Breast epithelium (tissue), 4 donors: ENCODE measurements at regions not wholly inside any gene's neighbourhood (a gene's known extent, or its start where the extent isn't known, plus 50 kb on each side); places are given as distances from the start of the nearest gene placed in this dataset.

Experiments
- DNase-seq, 2 donors: peaks; one replicate each; pipeline ENCODE4 v3.0.0-alpha.2; 2019; ENCODE audit warnings: low spot score in 2 of 2
- H3K27ac ChIP-seq, 2 donors: fragments of 200-600 bp; sonication (generic) in 1 of 2; one replicate each; pipeline ENCODE4 v1.5.1; 2016 to 2019; ENCODE audit warnings: mild to moderate bottlenecking in 1 of 2
- H3K27me3 ChIP-seq, 2 donors: fragments of 200-600 bp; sonication (generic) in 1 of 2; one replicate each; pipeline versions ENCODE4 v1.5.1 to v1.6.0; 2017 to 2019; ENCODE audit warnings: control low read depth in 1 of 2, mild to moderate bottlenecking in 1 of 2
- H3K36me3 ChIP-seq: fragments of 200-600 bp; one replicate; pipeline ENCODE4 v1.5.1; 2019
- H3K4me1 ChIP-seq, 2 donors: fragments of 200-600 bp; sonication (generic); one replicate each; pipeline ENCODE4 v1.5.1; 2016 to 2019; ENCODE audit warnings: control low read depth in 1 of 2
- H3K4me3 ChIP-seq, 3 donors: fragments of 200-600 bp; sonication (generic); 1 replicate in 2 of 3; 2 replicates in 1 of 3; pipeline ENCODE4 v1.5.1; 2016 to 2019; ENCODE audit warnings: mild to moderate bottlenecking in 3 of 3, moderate library complexity in 2 of 3
- H3K9me3 ChIP-seq, 2 donors: fragments of 200-600 bp; sonication (generic) in 1 of 2; one replicate each; pipeline ENCODE4 v1.5.1; 2016 to 2019; ENCODE audit warnings: control low read depth in 1 of 2
- CTCF ChIP-seq, 3 donors: fragments of 450-650 bp; IDR thresholded peaks; one replicate each; pipeline ENCODE4 v1.5.1; 2016 to 2017; ENCODE audit warnings: antibody characterized with exemption in 3 of 3, mild to moderate bottlenecking in 3 of 3, moderate library complexity in 3 of 3
- POLR2A ChIP-seq: fragments of 450-650 bp; IDR thresholded peaks from one replicate; pipeline ENCODE4 v1.6.1; 2016; ENCODE audit warnings: antibody characterized with exemption, mild to moderate bottlenecking, moderate library complexity
- POLR2AphosphoS5 ChIP-seq, 3 donors: sonication (generic); formaldehyde crosslinking; IDR thresholded peaks; one replicate each; pipeline ENCODE4 v1.6.1; 2017; ENCODE audit warnings: antibody characterized with exemption in 3 of 3
- intact Hi-C: fragments of 100-400 bp; cut with DNase I; formaldehyde crosslinking; loops from one replicate; pipeline ENCODE4 v1.15.1; 2023; ENCODE audit warnings: low total_unique reads

GRCh38 chr4:140237616-140238350 is 83.8 kb upstream of the MAML3 start:
- intact Hi-C loops, result no loop called here
- Histone ChIP-seq H3K27me3 (no peaks in the 10 kb centered on the region), H3K36me3 (no peaks in the 10 kb centered on the region), H3K27ac (peak overlapping the region; percentile 88 to 94), H3K9me3 (no peaks in the 10 kb centered on the region), H3K4me1 (peaks cover 3 to 6% of the 10 kb centered on the region in 2 donors), H3K4me3 (peak overlapping the region; percentile 3 to 53 (median 23))
- DNase-seq, result peak; percentile 38 to 54
- TF ChIP-seq CTCF (IDR thresholded peaks at IDR 0.05), result no peak
- TF ChIP-seq POLR2A, result no peak
- peak in 2 of 3 donors; percentile 22 to 80 for TF ChIP-seq POLR2AphosphoS5 (IDR thresholded peaks at IDR 0.05)

- peaks cover 3 to 6% of the 10 kb centered on the region in 2 donors for H3K4me1 ChIP-seq
- DNase-seq, result no peak
- intact Hi-C loops, result no loop called here
Observed at GRCh38 chr4:140236654-140237169, 82.7 kb upstream of the MAML3 start.

GRCh38 chr4:140234697-140235060 is 80.7 kb upstream of the MAML3 start:
- peaks cover 3 to 6% of the 10 kb centered on the region in 2 donors for H3K4me1 ChIP-seq

More at GRCh38 chr4:140236654-140237169, 82.7 kb upstream of the MAML3 start:
- no peaks in the 10 kb centered on the region for H3K36me3 ChIP-seq
- H3K27me3 ChIP-seq, result no peaks in the 10 kb centered on the region
- H3K27ac ChIP-seq, result peak overlapping the region in 1 of 2 donors; percentile 88
- TF ChIP-seq POLR2A, result no peak
- no peak for TF ChIP-seq POLR2AphosphoS5 (IDR thresholded peaks at IDR 0.05)
- TF ChIP-seq CTCF (IDR thresholded peaks at IDR 0.05), result no peak
- no peak overlapping the region for H3K4me3 ChIP-seq
- no peaks in the 10 kb centered on the region for H3K9me3 ChIP-seq

GRCh38 chr4:140233791-140234696 is 80.1 kb upstream of the MAML3 start:
- no peaks in the 10 kb centered on the region for H3K9me3 ChIP-seq
- TF ChIP-seq POLR2AphosphoS5 (IDR thresholded peaks at IDR 0.05) (no peak), POLR2A (no peak), CTCF (IDR thresholded peaks at IDR 0.05) (no peak)
- no peak for DNase-seq
- intact Hi-C loops, result no loop called here
- H3K27me3 ChIP-seq, result no peaks in the 10 kb centered on the region
- H3K4me3 ChIP-seq, result no peak overlapping the region
- no peaks in the 10 kb centered on the region for H3K36me3 ChIP-seq
- peaks cover 2 to 6% of the 10 kb centered on the region in 2 donors for H3K4me1 ChIP-seq
- H3K27ac ChIP-seq, result no peak overlapping the region

More at GRCh38 chr4:140234697-140235060, 80.7 kb upstream of the MAML3 start:
- Histone ChIP-seq H3K36me3 (no peaks in the 10 kb centered on the region), H3K27me3 (no peaks in the 10 kb centered on the region), H3K4me3 (no peak overlapping the region), H3K9me3 (no peaks in the 10 kb centered on the region), H3K27ac (no peak overlapping the region)
- intact Hi-C loops, result no loop called here
- TF ChIP-seq CTCF (IDR thresholded peaks at IDR 0.05), result no peak
- TF ChIP-seq POLR2A, result no peak
- no peak for TF ChIP-seq POLR2AphosphoS5 (IDR thresholded peaks at IDR 0.05)
- no peak for DNase-seq
